ENCODE measurements at regions not wholly inside any gene's neighbourhood (a gene's known extent, or its start where the extent isn't known, plus 50 kb on each side); places are given as distances from the start of the nearest gene placed in this dataset.

DNA sequence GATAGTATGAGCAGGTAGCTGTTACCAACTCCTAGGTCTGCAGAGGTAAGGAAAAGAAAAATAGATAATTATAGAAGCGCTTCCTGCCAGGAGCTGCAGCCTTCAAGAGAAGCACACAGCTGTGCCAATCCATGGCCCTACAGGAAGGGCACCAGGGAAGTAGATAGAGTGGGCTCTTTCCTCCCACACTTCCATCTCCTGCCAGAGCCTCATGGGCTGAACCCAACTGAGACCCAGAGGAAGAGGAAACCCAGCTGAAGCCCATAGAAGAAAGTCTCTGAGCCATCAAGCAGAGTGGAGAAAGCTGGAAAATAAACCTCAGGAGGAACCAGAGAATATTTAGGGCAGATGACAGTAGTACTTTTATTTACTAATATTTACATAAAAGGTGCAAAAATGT is 146.7 kb upstream of the ATXN1 start:
- no peak overlapping the region for H3K4me2 ChIP-seq
- no peaks in the 10 kb centered on the region for H4K20me1 ChIP-seq (replicated peaks; ENCODE audit: insufficient read depth)
- H3K4me3 ChIP-seq: no peak overlapping the region
- H3K27me3 ChIP-seq (ENCODE audit: insufficient read depth): no peaks in the 10 kb centered on the region
- ATAC-seq: no peak
- no peak for TF ChIP-seq STAT1 (IDR thresholded peaks at IDR 0.05; ENCODE audit: unreplicated experiment)
- TF ChIP-seq ZNF114 (CRISPR knock-in tag; IDR thresholded peaks at IDR 0.05): no peak
- TF ChIP-seq ZNF331 (CRISPR knock-in tag; IDR thresholded peaks at IDR 0.05; ENCODE audit: low read depth): no peak
- no peak for TF ChIP-seq NANOG (IDR thresholded peaks at IDR 0.05; ENCODE audit: borderline replicate concordance)
- TF ChIP-seq, protein P1, sequence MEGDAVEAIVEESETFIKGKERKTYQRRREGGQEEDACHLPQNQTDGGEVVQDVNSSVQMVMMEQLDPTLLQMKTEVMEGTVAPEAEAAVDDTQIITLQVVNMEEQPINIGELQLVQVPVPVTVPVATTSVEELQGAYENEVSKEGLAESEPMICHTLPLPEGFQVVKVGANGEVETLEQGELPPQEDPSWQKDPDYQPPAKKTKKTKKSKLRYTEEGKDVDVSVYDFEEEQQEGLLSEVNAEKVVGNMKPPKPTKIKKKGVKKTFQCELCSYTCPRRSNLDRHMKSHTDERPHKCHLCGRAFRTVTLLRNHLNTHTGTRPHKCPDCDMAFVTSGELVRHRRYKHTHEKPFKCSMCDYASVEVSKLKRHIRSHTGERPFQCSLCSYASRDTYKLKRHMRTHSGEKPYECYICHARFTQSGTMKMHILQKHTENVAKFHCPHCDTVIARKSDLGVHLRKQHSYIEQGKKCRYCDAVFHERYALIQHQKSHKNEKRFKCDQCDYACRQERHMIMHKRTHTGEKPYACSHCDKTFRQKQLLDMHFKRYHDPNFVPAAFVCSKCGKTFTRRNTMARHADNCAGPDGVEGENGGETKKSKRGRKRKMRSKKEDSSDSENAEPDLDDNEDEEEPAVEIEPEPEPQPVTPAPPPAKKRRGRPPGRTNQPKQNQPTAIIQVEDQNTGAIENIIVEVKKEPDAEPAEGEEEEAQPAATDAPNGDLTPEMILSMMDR (conservative IDR thresholded peaks at IDR 0.05; ENCODE audit: low read depth in 2 of 2): no peak
- TF ChIP-seq POLR2AphosphoS5 (IDR thresholded peaks at IDR 0.05; ENCODE audit: low read depth): no peak
- no peak for TF ChIP-seq JUNB (IDR thresholded peaks at IDR 0.05; ENCODE audit: unreplicated experiment)
- TF ChIP-seq EZH2phosphoT487 (IDR thresholded peaks at IDR 0.05; ENCODE audit: unreplicated experiment): no peak
- TF ChIP-seq, protein P2, sequence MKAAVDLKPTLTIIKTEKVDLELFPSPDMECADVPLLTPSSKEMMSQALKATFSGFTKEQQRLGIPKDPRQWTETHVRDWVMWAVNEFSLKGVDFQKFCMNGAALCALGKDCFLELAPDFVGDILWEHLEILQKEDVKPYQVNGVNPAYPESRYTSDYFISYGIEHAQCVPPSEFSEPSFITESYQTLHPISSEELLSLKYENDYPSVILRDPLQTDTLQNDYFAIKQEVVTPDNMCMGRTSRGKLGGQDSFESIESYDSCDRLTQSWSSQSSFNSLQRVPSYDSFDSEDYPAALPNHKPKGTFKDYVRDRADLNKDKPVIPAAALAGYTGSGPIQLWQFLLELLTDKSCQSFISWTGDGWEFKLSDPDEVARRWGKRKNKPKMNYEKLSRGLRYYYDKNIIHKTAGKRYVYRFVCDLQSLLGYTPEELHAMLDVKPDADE (IDR thresholded peaks at IDR 0.05): no peak
- no peak for TF ChIP-seq EZH2 (IDR thresholded peaks at IDR 0.05; ENCODE audit: low read depth, unreplicated experiment)
- TF ChIP-seq, protein P3, sequence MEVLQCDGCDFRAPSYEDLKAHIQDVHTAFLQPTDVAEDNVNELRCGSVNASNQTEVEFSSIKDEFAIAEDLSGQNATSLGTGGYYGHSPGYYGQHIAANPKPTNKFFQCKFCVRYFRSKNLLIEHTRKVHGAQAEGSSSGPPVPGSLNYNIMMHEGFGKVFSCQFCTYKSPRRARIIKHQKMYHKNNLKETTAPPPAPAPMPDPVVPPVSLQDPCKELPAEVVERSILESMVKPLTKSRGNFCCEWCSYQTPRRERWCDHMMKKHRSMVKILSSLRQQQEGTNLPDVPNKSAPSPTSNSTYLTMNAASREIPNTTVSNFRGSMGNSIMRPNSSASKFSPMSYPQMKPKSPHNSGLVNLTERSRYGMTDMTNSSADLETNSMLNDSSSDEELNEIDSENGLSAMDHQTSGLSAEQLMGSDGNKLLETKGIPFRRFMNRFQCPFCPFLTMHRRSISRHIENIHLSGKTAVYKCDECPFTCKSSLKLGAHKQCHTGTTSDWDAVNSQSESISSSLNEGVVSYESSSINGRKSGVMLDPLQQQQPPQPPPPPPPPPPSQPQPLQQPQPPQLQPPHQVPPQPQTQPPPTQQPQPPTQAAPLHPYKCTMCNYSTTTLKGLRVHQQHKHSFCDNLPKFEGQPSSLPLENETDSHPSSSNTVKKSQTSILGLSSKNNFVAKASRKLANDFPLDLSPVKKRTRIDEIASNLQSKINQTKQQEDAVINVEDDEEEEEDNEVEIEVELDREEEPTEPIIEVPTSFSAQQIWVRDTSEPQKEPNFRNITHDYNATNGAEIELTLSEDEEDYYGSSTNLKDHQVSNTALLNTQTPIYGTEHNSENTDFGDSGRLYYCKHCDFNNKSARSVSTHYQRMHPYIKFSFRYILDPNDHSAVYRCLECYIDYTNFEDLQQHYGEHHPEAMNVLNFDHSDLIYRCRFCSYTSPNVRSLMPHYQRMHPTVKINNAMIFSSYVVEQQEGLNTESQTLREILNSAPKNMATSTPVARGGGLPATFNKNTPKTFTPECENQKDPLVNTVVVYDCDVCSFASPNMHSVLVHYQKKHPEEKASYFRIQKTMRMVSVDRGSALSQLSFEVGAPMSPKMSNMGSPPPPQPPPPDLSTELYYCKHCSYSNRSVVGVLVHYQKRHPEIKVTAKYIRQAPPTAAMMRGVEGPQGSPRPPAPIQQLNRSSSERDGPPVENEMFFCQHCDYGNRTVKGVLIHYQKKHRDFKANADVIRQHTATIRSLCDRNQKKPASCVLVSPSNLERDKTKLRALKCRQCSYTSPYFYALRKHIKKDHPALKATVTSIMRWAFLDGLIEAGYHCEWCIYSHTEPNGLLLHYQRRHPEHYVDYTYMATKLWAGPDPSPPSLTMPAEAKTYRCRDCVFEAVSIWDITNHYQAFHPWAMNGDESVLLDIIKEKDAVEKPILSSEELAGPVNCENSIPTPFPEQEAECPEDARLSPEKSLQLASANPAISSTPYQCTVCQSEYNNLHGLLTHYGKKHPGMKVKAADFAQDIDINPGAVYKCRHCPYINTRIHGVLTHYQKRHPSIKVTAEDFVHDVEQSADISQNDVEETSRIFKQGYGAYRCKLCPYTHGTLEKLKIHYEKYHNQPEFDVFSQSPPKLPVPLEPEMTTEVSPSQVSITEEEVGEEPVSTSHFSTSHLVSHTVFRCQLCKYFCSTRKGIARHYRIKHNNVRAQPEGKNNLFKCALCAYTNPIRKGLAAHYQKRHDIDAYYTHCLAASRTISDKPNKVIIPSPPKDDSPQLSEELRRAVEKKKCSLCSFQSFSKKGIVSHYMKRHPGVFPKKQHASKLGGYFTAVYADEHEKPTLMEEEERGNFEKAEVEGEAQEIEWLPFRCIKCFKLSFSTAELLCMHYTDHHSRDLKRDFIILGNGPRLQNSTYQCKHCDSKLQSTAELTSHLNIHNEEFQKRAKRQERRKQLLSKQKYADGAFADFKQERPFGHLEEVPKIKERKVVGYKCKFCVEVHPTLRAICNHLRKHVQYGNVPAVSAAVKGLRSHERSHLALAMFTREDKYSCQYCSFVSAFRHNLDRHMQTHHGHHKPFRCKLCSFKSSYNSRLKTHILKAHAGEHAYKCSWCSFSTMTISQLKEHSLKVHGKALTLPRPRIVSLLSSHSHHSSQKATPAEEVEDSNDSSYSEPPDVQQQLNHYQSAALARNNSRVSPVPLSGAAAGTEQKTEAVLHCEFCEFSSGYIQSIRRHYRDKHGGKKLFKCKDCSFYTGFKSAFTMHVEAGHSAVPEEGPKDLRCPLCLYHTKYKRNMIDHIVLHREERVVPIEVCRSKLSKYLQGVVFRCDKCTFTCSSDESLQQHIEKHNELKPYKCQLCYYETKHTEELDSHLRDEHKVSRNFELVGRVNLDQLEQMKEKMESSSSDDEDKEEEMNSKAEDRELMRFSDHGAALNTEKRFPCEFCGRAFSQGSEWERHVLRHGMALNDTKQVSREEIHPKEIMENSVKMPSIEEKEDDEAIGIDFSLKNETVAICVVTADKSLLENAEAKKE (CRISPR knock-in tag; IDR thresholded peaks at IDR 0.05): no peak
- no peak for TF ChIP-seq CREB1 (CRISPR knock-in tag; IDR thresholded peaks at IDR 0.05; ENCODE audit: low read depth)
- TF ChIP-seq, protein P4, sequence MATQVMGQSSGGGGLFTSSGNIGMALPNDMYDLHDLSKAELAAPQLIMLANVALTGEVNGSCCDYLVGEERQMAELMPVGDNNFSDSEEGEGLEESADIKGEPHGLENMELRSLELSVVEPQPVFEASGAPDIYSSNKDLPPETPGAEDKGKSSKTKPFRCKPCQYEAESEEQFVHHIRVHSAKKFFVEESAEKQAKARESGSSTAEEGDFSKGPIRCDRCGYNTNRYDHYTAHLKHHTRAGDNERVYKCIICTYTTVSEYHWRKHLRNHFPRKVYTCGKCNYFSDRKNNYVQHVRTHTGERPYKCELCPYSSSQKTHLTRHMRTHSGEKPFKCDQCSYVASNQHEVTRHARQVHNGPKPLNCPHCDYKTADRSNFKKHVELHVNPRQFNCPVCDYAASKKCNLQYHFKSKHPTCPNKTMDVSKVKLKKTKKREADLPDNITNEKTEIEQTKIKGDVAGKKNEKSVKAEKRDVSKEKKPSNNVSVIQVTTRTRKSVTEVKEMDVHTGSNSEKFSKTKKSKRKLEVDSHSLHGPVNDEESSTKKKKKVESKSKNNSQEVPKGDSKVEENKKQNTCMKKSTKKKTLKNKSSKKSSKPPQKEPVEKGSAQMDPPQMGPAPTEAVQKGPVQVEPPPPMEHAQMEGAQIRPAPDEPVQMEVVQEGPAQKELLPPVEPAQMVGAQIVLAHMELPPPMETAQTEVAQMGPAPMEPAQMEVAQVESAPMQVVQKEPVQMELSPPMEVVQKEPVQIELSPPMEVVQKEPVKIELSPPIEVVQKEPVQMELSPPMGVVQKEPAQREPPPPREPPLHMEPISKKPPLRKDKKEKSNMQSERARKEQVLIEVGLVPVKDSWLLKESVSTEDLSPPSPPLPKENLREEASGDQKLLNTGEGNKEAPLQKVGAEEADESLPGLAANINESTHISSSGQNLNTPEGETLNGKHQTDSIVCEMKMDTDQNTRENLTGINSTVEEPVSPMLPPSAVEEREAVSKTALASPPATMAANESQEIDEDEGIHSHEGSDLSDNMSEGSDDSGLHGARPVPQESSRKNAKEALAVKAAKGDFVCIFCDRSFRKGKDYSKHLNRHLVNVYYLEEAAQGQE (IDR thresholded peaks at IDR 0.05; ENCODE audit: unreplicated experiment): no peak
- Mint-ChIP-seq H3K27ac (no peak overlapping the region), H3K9me3 (no peaks in the 10 kb centered on the region), H3K4me1 (peaks cover 4% of the 10 kb centered on the region), H3K27me3 (ENCODE audit: insufficient read depth, low read depth, poor library complexity) (peaks cover 6% of the 10 kb centered on the region), H3K4me3 (no peak overlapping the region), H3K36me3 (ENCODE audit: low read depth) (no peaks in the 10 kb centered on the region; the same call in 2 of the 3 replicates)
- H3K79me2 ChIP-seq (replicated peaks; ENCODE audit: insufficient read depth): no peaks in the 10 kb centered on the region
- no peaks in the 10 kb centered on the region for H3F3A ChIP-seq (replicated peaks; ENCODE audit: low read depth)
- H3K36me3 ChIP-seq (ENCODE audit: insufficient read depth): no peaks in the 10 kb centered on the region; the same call in 1 of the 2 replicates
- H2AFZ ChIP-seq: no peak overlapping the region; the same call in 1 of the 2 replicates
- H3K4me1 ChIP-seq (ENCODE audit: insufficient read depth): no peaks in the 10 kb centered on the region
- no peak overlapping the region for H3K27ac ChIP-seq (ENCODE audit: low read depth)
- H3K9me2 ChIP-seq (ENCODE audit: insufficient read depth): no peaks in the 10 kb centered on the region
- no peak for DNase-seq (ENCODE audit: low spot score)

Measured in GM23338 (cell line).